ENCODE measurements at regions not wholly inside any gene's neighbourhood (a gene's known extent, or its start where the extent isn't known, plus 50 kb on each side); places are given as distances from the start of the nearest gene placed in this dataset.

DNA sequence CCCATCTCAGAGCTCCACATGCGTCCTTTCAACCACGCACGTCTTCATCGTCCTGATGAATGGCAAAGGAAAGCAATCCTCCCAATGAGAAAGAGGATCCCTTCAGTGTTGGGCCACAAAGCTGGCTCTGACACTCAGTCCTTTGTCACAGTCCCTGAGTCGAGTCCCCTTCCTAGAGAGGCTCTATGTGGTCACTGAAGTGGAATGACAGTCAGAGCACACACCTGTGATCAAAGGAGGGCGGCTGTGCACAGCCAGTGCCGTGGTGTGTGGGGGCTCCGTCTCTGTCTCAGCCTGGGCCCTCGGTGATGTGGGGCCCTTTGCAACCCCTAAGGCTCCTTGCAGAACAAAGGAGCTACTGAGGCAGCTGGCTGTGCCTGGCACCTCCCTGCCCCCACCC, 157.3 kb upstream of the APCDD1 start:
- DNase-seq: no peak
- Histone ChIP-seq H3K4me1 (ENCODE audit: control insufficient read depth in 5 of 5, insufficient read depth in 5 of 5, low read length in 5 of 5) (peaks cover 0 to 17% (median 6%) of the 10 kb centered on the region in 5 donors), H3K27me3 (ENCODE audit: control insufficient read depth in 3 of 3, insufficient read depth in 3 of 3, low read length in 2 of 3) (no peaks in the 10 kb centered on the region), H3K27ac (ENCODE audit: low read depth in 1 of 2, low read length in 1 of 2) (no peak overlapping the region), H3K4me3 (no peak overlapping the region), H3K36me3 (ENCODE audit: control insufficient read depth in 4 of 4, insufficient read depth in 4 of 4, low read length in 4 of 4) (no peaks in the 10 kb centered on the region), H3K9me3 (ENCODE audit: control insufficient read depth in 4 of 4, insufficient read depth in 3 of 4, low read length in 3 of 4) (peaks cover 0 to 2% (median 0%) of the 10 kb centered on the region in 4 donors), H3K9ac (ENCODE audit: insufficient read depth in 1 of 2, low read length in 2 of 2) (no peak overlapping the region)
- ATAC-seq (ENCODE audit: insufficient read depth, low FRiP score): no peak
- TF ChIP-seq, protein P1, sequence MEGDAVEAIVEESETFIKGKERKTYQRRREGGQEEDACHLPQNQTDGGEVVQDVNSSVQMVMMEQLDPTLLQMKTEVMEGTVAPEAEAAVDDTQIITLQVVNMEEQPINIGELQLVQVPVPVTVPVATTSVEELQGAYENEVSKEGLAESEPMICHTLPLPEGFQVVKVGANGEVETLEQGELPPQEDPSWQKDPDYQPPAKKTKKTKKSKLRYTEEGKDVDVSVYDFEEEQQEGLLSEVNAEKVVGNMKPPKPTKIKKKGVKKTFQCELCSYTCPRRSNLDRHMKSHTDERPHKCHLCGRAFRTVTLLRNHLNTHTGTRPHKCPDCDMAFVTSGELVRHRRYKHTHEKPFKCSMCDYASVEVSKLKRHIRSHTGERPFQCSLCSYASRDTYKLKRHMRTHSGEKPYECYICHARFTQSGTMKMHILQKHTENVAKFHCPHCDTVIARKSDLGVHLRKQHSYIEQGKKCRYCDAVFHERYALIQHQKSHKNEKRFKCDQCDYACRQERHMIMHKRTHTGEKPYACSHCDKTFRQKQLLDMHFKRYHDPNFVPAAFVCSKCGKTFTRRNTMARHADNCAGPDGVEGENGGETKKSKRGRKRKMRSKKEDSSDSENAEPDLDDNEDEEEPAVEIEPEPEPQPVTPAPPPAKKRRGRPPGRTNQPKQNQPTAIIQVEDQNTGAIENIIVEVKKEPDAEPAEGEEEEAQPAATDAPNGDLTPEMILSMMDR (IDR thresholded peaks at IDR 0.05; ENCODE audit: control extremely low read depth, extremely low read depth): no peak
- WGBS, 2 donors: 83 to 90% methylated on average over 9 of the region's 9 CpGs

DNA sequence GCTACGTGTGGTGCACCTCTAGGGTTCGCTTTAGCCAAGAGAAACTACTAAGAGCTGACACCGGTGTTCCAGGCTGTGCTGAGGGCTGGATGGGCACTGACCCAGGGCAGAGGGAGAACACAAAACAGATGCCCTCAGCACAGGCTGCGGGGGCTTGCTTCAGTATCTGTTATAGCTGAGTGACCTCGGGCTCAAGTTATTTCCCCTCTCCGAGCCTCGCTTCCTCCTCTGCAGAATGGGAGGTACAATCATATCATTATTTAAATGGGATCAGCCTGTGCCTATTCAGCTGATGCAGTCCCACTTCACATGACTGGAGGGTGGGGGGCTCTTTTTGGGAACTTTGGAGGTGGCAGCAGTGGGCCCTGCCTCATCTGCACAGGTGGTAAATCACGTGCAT, 156.1 kb upstream of the APCDD1 start:
- ATAC-seq (ENCODE audit: insufficient read depth, low FRiP score): no peak
- H3K4me1 ChIP-seq (ENCODE audit: control insufficient read depth in 5 of 5, insufficient read depth in 5 of 5, low read length in 5 of 5): peaks cover 0 to 10% (median 6%) of the 10 kb centered on the region in 5 donors
- 80% methylated on average over 8 of the region's 8 CpGs for WGBS, 2 donors

DNA sequence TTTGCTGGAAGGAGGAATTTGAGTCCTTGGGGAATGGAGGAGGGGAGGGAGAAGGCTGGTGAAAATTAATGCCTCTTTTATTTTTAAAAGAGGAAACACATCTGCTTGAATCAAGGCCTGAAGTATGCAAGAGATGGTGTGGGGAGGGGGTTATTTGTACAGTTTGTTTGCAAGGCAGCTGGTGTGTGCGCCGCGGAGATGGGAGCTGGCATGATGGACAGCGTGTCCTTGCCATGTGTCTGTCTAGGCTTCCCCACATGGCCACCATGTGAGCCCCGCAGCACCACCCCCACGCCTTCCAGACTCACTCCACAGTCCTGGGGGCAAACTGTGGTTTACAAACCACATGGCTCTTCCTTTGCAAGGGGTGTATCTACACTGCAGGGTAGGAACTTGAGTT, 154.8 kb upstream of the APCDD1 start:
- no peaks in the 10 kb centered on the region for H3K36me3 ChIP-seq (ENCODE audit: control insufficient read depth in 4 of 4, insufficient read depth in 4 of 4, low read length in 4 of 4)
- peak in 1 of 3 donors; percentile 20 for DNase-seq
- no peak overlapping the region for H3K9ac ChIP-seq (ENCODE audit: insufficient read depth in 1 of 2, low read length in 2 of 2)
- H3K27me3 ChIP-seq (ENCODE audit: control insufficient read depth in 3 of 3, insufficient read depth in 3 of 3, low read length in 2 of 3): no peaks in the 10 kb centered on the region
- peaks cover 0 to 2% (median 0%) of the 10 kb centered on the region in 4 donors for H3K9me3 ChIP-seq (ENCODE audit: control insufficient read depth in 4 of 4, insufficient read depth in 3 of 4, low read length in 3 of 4)
- no peak for ATAC-seq (ENCODE audit: insufficient read depth, low FRiP score)
- TF ChIP-seq, protein P1 (IDR thresholded peaks at IDR 0.05; ENCODE audit: control extremely low read depth, extremely low read depth): no peak
- H3K4me3 ChIP-seq: no peak overlapping the region
- no peak overlapping the region for H3K27ac ChIP-seq (ENCODE audit: low read depth in 1 of 2, low read length in 1 of 2)
- H3K4me1 ChIP-seq (ENCODE audit: control insufficient read depth in 5 of 5, insufficient read depth in 5 of 5, low read length in 5 of 5): peaks cover 0 to 10% (median 6%) of the 10 kb centered on the region in 5 donors
- 25 to 60% methylated on average over 6 of the region's 6 CpGs for WGBS, 2 donors

More for the DNA sequence above, 156.1 kb upstream of the APCDD1 start:
- H3K9ac ChIP-seq (ENCODE audit: insufficient read depth in 1 of 2, low read length in 2 of 2): no peak overlapping the region
- TF ChIP-seq, protein P1 (IDR thresholded peaks at IDR 0.05; ENCODE audit: control extremely low read depth, extremely low read depth): no peak
- no peak overlapping the region for H3K27ac ChIP-seq (ENCODE audit: low read depth in 1 of 2, low read length in 1 of 2)
- H3K4me3 ChIP-seq: no peak overlapping the region
- H3K36me3 ChIP-seq (ENCODE audit: control insufficient read depth in 4 of 4, insufficient read depth in 4 of 4, low read length in 4 of 4): no peaks in the 10 kb centered on the region
- peaks cover 0 to 2% (median 0%) of the 10 kb centered on the region in 4 donors for H3K9me3 ChIP-seq (ENCODE audit: control insufficient read depth in 4 of 4, insufficient read depth in 3 of 4, low read length in 3 of 4)
- no peak for DNase-seq
- no peaks in the 10 kb centered on the region for H3K27me3 ChIP-seq (ENCODE audit: control insufficient read depth in 3 of 3, insufficient read depth in 3 of 3, low read length in 2 of 3)

DNA sequence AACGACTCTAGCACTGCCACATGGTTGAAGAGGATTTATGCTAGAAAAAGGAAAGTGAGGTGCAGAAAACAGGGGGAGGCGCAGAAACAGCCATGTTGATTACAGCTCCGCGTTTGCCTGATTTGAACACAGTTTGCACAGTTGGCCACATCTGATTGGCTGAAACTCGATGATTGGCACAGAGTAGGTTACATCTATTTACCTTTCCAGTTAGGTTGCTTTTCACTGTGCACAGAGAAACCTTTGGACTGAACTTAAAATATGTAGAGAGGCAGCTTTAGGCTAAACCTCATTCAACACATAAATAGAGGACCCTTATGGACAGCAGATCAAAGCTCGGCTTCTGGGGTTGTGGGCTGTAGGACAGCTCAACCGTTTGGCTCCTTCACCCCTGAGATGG, 153.7 kb upstream of the APCDD1 start:
- DNase-seq (no peak), ATAC-seq (ENCODE audit: insufficient read depth, low FRiP score) (no peak)
- WGBS, 2 donors: 84 to 87% methylated on average over 7 of the region's 7 CpGs
- no peaks in the 10 kb centered on the region for H3K27me3 ChIP-seq (ENCODE audit: control insufficient read depth in 3 of 3, insufficient read depth in 3 of 3, low read length in 2 of 3)
- no peaks in the 10 kb centered on the region for H3K36me3 ChIP-seq (ENCODE audit: control insufficient read depth in 4 of 4, insufficient read depth in 4 of 4, low read length in 4 of 4)
- TF ChIP-seq, protein P1 (IDR thresholded peaks at IDR 0.05; ENCODE audit: control extremely low read depth, extremely low read depth): no peak
- no peak overlapping the region for H3K9ac ChIP-seq (ENCODE audit: insufficient read depth in 1 of 2, low read length in 2 of 2)
- no peak overlapping the region for H3K27ac ChIP-seq (ENCODE audit: low read depth in 1 of 2, low read length in 1 of 2)
- peaks cover 0 to 10% (median 6%) of the 10 kb centered on the region in 5 donors for H3K4me1 ChIP-seq (ENCODE audit: control insufficient read depth in 5 of 5, insufficient read depth in 5 of 5, low read length in 5 of 5)
- peaks cover 0 to 2% (median 0%) of the 10 kb centered on the region in 4 donors for H3K9me3 ChIP-seq (ENCODE audit: control insufficient read depth in 4 of 4, insufficient read depth in 3 of 4, low read length in 3 of 4)
- H3K4me3 ChIP-seq: no peak overlapping the region
